HG03135 (cell line): ENCODE measurements at regions not wholly inside any gene's neighbourhood (a gene's known extent, or its start where the extent isn't known, plus 50 kb on each side); places are given as distances from the start of the nearest gene placed in this dataset.

Experiments
- ATAC-seq: cut with Tn5 transposase; IDR thresholded peaks from one replicate; pipeline ENCODE4 v1.9.1; 2021; ENCODE audit warnings: mild to moderate bottlenecking, moderate library complexity; ENCODE audit not compliant: unreplicated experiment

- no peak for ATAC-seq
These were observed 354.8 kb downstream of the SEC14L1 start for GRCh38 chr17:77495575-77495974.

DNA sequence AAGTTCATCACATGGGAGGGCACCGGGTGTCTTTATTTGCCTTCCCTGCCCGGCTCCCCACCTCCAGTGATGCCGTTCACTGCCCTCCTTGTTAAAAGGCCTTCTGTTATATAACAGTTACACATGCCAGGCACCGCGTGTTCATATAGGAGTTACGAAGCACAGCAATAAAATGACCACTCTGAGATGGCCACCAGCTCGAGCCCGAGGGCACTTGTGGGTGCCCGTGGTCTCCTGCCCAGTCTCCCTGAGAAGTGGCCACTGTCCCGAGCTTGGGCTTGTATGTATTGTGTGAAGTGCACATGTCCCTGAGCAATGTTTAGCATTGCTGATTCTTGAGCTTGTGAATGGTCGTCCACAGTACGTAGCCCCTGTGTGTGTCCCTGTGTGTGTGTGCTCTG lies 355.6 kb downstream of the SEC14L1 start:
- no peak for ATAC-seq

GRCh38 chr17:77496831-77497577 lies 356.2 kb downstream of the SEC14L1 start:
- ATAC-seq, result no peak

GRCh38 chr17:77497578-77497934 lies 356.8 kb downstream of the SEC14L1 start:
- no peak for ATAC-seq

DNA sequence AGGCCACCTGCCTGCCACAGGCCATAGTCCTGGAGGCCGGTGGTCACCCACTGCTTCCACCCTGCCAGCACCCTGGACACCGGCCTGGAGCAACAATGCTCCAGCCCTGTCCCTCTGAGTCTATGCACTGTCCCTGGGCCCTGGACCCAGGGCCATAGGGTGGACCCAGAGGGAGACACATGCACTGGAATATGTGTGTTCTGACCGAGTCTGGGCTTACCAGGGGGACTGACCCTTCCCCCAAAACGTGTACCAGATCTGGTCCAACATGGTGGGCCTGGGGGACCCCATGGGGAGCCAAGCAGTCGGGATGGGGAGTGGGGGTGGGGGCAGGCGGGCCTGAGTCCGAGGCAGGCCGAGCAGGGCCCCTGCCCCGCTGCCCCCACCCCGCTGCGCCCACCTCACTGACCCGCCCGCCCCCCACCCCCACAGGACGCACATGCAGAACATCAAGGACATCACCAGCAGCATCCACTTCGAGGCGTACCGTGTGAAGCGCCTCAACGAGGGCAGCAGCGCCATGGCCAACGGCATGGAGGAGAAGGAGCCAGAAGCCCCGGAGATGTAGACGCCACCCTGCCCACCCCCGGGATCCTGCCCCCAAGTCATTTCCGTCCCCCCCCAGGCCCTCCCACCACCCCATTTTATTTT lies 357.4 kb downstream of the SEC14L1 start:
- no peak for ATAC-seq

DNA sequence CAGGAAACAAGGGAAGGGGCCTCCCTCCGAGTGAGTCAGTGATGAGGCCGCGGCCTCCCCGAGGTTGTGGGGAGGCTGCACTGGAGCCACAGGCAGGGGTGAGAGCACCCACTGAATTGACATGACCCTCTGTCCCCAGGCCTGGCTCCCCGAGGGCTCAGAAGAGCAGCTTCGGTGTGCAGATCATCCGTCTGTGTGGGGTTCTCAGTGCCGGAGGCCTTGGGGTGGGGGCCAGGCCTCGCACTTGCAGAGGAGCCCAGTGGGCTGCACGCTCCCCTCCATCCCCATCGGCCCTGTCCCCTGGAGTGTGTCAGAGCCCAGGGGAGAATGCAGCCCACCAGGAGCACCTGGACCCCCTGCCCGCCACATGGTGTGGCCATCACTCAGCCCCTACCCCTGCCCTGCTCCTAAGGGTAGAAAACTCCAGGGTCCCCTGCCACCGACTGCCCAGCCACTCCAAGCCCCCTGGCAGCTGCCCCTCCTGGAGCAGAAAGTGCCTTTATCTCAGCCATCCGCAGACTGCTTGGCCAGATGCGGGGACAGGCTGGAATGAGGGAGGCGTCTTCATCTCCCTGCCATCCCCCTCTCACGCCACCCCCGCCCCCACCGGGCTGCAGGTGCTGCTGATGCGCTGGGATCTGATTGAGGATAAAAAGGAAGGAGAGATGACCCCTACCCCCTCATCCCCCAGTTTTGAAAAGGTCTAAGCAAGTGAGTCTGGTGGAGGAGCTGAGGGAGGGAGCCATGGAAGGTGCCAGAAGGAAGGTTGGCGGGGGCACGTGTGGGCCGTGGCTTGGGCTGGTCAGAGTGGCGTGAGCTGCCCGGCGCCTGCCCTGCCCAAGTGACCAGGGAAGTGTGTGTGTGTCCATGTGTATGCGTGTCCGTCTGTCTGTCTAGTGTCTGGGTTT lies 358.3 kb downstream of the SEC14L1 start:
- no peak for ATAC-seq

DNA sequence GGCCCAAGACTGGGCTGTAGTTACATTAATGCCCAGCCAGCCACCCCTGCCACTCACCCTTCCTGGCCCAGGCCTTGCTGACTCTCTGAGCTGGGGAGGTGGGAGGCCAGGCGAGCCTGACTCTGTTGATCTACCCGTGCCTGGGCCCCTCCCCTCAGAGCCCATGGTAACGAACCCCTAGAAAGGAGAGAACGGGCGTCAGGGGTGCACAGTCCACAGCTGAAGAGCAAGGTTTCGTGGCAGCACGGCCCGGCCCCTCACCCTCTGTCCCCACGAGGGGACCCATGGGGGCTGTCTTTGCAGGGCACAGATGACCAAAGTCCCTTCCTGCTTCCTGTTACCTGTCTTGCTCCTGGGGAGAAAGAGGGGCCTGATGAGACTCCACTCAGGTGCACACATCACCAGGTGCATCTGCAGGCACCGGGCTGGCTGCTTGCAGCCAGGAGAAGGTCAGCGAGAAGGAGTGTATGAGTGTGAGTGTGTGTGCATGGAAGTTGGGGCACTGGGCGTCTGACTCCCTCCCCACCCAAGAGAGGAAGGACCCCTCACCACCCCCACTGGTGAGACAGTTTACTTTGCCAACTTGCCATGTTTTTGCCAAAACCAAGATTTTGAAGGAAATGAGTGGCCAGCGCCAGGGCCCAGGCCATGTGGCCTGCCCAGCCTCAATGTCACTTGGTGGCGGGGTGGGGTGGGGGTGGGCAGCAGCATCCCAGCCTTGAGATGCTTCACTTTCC lies 359.1 kb downstream of the SEC14L1 start:
- ATAC-seq, result no peak

DNA sequence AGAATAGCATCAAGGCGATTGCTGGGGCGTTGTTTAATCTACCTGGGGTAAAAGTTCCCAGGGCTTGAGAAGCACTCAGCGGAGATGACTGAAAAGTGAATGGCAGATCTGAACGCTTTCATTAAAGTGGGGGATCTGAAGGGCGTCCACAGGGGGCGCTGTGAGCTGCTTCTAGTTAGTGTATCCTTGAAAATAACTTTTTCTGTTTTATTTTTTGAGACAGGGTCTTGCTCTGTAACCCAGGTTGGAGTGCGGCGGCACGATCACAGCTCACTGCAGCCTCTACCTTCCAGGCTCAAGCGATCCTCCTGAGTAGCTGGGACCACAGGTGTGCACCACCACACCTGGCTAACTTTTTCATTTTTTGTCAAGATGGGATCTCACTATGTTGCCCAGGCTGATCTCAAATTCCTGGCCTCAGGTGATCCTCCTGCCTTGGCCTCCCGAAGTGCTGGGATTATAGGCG lies 360.4 kb downstream of the SEC14L1 start:
- ATAC-seq, result no peak

GRCh38 chr17:77501751-77502625 lies 361.2 kb downstream of the SEC14L1 start:
- no peak for ATAC-seq

GRCh38 chr17:77502626-77503292 lies 362.0 kb downstream of the SEC14L1 start:
- ATAC-seq, result no peak

GRCh38 chr17:77503293-77503655 lies 362.5 kb downstream of the SEC14L1 start:
- ATAC-seq, result no peak

- no peak for ATAC-seq
These were observed 363.3 kb downstream of the SEC14L1 start for GRCh38 chr17:77503916-77504651.

- no peak for ATAC-seq
These were observed 363.9 kb downstream of the SEC14L1 start for GRCh38 chr17:77504652-77505155.

- ATAC-seq, result no peak
These were observed 364.4 kb downstream of the SEC14L1 start for GRCh38 chr17:77505181-77505639.

GRCh38 chr17:77506371-77506991 lies 365.7 kb downstream of the SEC14L1 start:
- ATAC-seq, result no peak

DNA sequence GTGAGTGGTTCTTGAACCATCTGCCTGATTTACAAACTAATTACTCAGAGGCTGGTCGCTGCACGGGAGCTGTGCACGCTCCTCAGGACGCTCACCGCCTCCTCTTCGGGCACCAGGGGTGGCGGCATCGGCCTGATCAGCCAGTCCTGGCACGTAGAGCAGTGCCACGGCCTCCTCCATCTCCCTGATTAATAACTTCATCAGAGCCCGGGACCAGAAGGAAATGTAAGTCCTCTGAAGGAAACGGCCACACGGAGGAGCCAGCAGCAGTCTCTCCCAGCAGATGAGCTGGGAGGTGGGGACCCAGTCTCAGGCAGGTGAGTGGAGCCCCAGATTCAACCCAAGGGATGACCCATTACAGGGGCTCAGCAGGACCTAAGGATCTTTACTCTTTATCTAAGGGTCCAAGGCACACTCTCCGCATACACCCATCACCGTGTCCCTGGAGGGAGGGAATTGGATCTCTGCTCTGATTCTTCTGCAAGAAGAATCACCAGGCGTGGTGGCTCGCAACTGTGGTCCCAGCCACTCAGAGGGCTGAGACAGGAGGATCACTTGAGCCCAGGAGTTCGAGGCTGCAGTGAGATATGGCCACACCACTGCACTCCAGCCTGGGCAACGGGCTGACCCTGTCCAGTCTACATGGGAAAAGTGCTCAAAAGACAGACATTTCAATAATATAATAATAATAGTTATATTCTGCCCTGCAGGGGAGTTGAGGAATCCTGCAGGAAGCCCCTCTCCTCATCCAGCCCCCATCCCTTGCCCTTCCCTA lies 366.5 kb downstream of the SEC14L1 start:
- ATAC-seq, result no peak

- ATAC-seq, result no peak
These were observed 367.4 kb downstream of the SEC14L1 start for GRCh38 chr17:77508047-77508715.
